ENCODE measurements at regions not wholly inside any gene's neighbourhood (a gene's known extent, or its start where the extent isn't known, plus 50 kb on each side); places are given as distances from the start of the nearest gene placed in this dataset.

GRCh38 chr4:111410571-111410970 is 734.7 kb upstream of the FAM241A start (continued):
- TF ChIP-seq ZNF655 (CRISPR knock-in tag; IDR thresholded peaks at IDR 0.05) (no peak), TCF7L2 (IDR thresholded peaks at IDR 0.05; ENCODE audit: low read depth, low read length) (no peak), ZNF512 (tag; IDR thresholded peaks at IDR 0.05) (no peak), BRF1 (IDR thresholded peaks at IDR 0.05; ENCODE audit: borderline replicate concordance, extremely low read depth, insufficient read length) (no peak)

- H3K79me2 ChIP-seq (ENCODE audit: control insufficient read depth, insufficient read depth, low read length), result no peaks in the 10 kb centered on the region
- H3K9ac ChIP-seq (ENCODE audit: insufficient read depth in 1 of 2, low read depth in 2 of 2, low read length in 2 of 2), result no peak overlapping the region
- H3K27me3 ChIP-seq (ENCODE audit: control insufficient read depth in 2 of 2, insufficient read depth in 2 of 2, low read length in 2 of 2), result no peaks in the 10 kb centered on the region
- H3K4me3 ChIP-seq, result no peak overlapping the region
- H3K9me1 ChIP-seq (ENCODE audit: control insufficient read depth, insufficient read depth, low read length), result no peaks in the 10 kb centered on the region
- H3K36me3 ChIP-seq (ENCODE audit: control insufficient read depth, insufficient read depth, low read length), result no peaks in the 10 kb centered on the region
- DNase-seq (ENCODE audit: extremely low read depth in 1 of 4, low spot score in 3 of 4) (no peak), ATAC-seq (no peak), FAIRE-seq (no peak)
- ChIA-PET POLR2A (no interaction called here), CTCF (ENCODE audit: low intra/inter-chr PET ratio) (no interaction called here)
- H3K4me2 ChIP-seq (ENCODE audit: insufficient read depth, low read length), result no peak overlapping the region
- H2AFZ ChIP-seq (ENCODE audit: low read depth, low read length), result no peak overlapping the region
- no peak overlapping the region for H3K27ac ChIP-seq (ENCODE audit: extremely low read depth, low read depth, low read length)
- H3K4me1 ChIP-seq (replicated peaks in 1 of 2; ENCODE audit: control insufficient read depth in 2 of 2, insufficient read depth in 2 of 2, low read length in 2 of 2), result no peaks in the 10 kb centered on the region
- intact Hi-C loops (cut with micrococcal nuclease) (no loop called here), in situ Hi-C loops (cut with MboI) (no loop called here)
- H3K9me3 ChIP-seq (replicated peaks; ENCODE audit: control insufficient read depth, insufficient read depth, low read depth, low read length), result no peaks in the 10 kb centered on the region
- H4K20me1 ChIP-seq (replicated peaks; ENCODE audit: control insufficient read depth, insufficient read depth, low read length), result no peaks in the 10 kb centered on the region
- BruUV-seq (replicated peaks), result no TSS peak
- TF ChIP-seq BCLAF1 (IDR thresholded peaks at IDR 0.05; ENCODE audit: borderline replicate concordance in 1 of 2, control insufficient read depth in 1 of 2, low read depth in 2 of 2, low read length in 1 of 2) (no peak), ZC3H11A (IDR thresholded peaks at IDR 0.05; ENCODE audit: low read depth, low read length) (no peak), ARID2 (IDR thresholded peaks at IDR 0.05) (no peak), THRB (CRISPR knock-in tag; conservative IDR thresholded peaks at IDR 0.05) (no peak), MAFK (IDR thresholded peaks at IDR 0.05; ENCODE audit: low read length) (no peak), THAP12 (CRISPR knock-in tag; IDR thresholded peaks at IDR 0.05) (no peak)
Observed at GRCh38 chr4:111417521-111417920, 727.7 kb upstream of the FAM241A start.
